Activated CD4-positive, alpha-beta T cell treated with anti-CD3 and anti-CD28 coated beads, Interleukin-2, amount 50 U/mL, for 48 hours (primary cell): ENCODE measurements at regions not wholly inside any gene's neighbourhood (a gene's known extent, or its start where the extent isn't known, plus 50 kb on each side); places are given as distances from the start of the nearest gene placed in this dataset.
"Not testable (repeated sequence)": the region's sequence is repeated elsewhere in the genome, so short reads cannot be mapped to it uniquely, and the experiment has no call there.

Experiments
- DNase-seq, 2 experiments: peaks; one replicate each; pipeline ENCODE4 v3.0.0-alpha.2; 2020

DNA sequence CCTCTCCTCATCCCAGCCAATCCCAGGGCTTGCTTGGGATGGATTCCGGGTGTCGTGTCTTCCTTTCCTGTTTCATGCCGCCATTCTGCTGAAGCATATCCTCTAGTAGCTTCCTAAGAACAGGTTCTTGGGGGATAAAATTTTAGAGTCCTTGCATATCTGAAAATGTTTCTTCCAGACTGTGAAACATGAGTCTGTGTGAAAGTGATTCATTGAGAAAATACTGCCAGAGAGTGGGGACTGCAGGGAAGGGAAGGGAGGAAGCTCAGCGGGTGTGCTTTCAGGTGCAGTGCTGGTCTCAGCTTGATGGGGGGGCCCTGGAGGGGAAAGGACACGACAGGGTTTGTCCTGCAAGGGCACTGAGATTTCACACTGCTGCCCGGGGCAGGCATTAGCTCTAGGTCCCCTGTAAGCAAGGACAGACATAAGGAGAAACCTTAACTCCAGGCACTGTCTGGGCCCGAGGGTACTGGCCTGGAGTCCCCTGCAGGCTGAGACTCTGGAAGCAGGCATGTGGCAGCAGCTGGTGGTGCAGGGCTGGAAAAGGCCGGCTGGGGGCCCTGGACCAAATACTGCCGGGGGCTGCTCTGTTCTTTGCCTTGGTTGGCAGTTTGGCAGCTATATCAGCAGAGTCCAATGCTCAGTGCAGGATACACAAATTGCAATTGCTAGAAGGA is 97.6 kb upstream of the HS6ST1 start:
- DNase-seq = no peak

DNA sequence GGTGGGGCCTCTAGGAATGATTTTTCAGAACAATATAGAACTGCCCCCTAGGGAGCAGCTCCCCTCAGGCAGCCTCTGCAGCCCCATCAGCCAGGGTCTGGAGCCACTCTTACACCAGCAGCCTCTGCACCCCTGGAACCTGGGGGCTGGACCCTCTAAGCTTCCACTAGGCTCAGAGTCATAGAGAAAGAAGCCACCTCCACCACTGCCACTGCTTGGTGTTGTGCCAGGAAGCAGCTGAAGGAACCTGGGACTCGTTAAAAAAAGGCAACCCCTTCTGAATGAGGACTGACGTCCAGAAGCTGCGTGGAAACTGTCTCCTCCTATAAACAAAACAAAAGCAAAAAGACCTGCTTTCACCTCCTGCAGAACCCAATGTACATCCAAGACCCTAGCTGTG is 98.1 kb upstream of the HS6ST1 start:
- no peak for DNase-seq

DNA sequence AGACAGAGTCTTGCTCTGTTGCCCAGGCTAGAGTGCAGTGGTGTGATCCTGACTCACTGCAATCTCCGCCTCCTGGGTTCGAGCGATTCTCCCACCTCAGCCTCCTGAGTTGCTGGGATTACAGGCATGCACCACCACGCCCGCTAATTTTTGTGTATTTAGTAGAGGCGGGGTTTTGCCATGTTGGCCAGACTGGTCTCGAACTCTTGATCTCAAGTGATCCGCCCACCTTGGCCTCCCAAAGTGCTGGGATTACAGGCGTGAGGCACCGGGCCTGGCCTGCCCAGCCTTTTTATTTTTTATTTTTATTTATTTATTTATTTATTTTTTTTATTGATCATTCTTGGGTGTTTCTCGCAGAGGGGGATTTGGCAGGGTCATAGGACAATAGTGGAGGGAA is 98.6 kb upstream of the HS6ST1 start:
- DNase-seq = not testable (repeated sequence)

DNA sequence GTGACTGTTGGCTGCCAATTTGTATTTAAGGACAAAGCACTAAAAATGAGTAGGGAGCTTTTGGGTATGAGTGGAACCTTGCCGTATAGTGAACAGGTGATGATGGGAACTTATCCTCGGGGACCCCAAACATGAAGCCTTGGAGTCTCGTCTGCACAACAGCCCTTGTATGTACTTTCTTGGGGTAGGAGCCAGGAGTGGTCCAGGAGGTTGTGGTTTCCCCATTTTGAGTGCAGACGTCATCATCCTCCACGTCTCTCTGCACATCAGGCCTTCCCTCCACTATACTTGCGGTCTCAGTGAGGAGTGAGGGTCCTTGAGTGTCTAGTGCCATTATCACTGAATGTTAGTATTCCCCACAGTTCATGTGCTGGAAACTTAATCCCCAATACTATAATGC is 101.5 kb upstream of the HS6ST1 start:
- no peak for DNase-seq

DNA sequence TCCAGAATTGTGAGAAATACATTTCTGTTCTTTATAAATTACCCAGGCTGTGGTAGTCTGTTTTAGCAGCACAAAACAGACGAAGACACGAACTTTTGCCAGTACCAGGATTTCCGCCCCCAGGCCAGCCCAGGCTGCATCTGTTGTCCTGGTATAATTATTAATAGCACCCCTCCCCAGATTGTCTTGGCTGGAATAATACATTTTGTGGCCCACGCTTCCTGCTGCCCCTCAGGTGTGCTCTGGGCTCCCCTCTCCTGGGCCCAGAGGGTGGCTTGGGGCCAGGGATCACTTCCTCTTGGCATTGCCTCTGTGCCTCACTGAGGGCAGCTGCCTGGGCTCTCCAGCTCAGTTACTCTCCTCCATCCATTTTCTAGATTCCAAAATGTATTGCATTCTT is 102.1 kb upstream of the HS6ST1 start:
- DNase-seq = no peak

DNA sequence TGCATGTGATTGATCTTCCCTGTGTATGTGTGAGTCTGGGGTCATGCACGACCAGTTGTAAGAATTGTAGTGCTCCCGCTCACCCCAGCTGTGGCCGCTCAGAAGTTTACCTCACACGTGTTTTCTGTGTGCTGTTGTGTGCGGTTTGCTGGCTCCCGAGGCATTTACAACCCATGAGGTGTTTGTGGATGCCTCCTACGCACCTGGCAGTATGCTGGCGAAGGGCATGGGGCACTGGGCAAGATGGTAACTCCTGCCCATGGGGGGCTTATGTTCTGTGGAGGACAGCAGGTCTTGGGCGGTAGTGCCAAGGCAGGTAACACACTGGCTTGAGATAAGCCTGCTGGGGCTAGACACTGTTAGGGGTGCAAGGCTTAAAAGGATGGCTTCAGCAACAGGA is 102.6 kb upstream of the HS6ST1 start:
- DNase-seq = no peak

DNA sequence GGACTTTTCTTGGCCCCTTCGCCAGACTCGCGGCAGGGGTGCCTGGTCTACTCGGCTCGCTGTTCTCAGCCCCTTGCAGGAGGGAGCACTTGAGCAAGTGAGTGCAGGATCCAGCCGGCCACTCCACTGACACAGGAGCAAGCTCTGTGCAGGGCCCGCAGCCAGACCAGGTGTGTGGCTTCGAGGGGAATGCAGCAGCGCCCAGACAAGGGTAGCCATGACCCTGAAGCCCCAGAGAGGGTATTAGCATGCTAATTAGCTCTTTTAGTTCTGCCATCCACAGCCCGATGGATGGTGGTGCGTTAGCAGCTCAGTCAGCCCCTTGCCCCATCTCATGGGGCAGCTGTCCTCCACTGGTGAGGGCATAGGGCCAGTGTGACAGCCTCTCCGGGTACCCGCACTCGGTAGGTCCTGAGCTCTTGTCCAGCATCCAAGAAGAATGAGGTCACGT is 103.2 kb upstream of the HS6ST1 start:
- DNase-seq = no peak

DNA sequence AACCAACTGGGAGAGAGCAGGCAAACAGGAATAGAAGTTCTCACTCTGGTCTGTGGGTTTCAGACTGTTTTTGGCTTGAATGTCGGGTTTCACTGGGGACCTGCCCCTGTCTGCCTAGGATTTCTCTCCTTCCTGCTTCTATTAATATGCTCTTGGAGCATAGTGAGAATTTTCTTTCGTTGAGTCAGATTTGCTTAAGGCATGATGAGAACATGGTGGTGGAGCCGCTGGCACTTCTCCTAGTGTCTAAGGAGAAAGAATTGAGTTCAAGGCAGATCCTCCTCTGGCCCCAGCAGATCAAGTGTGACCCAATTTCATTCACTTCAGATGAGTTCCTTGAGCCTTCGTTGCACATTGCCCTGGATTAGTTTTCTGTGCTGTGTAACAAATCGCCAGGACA is 103.9 kb upstream of the HS6ST1 start:
- DNase-seq = no peak

DNA sequence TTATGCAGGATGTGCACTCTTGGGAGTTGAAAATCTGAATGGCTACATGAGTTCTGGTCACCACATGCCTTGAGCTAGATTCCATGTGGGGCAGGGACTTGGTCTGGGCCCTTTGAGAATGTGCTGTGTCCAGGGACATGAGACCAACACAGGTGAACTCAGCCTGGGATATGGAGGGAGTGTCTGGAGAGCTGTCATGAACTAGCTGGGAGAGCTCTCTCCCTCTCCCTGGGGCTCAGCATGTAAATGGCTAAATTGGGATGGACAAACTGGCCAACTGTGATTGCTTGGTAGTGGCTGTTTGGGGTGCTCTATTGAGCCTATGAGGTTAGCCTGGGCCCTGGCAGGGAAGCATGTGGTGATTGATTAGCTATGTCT is 105.1 kb upstream of the HS6ST1 start:
- DNase-seq = no peak

DNA sequence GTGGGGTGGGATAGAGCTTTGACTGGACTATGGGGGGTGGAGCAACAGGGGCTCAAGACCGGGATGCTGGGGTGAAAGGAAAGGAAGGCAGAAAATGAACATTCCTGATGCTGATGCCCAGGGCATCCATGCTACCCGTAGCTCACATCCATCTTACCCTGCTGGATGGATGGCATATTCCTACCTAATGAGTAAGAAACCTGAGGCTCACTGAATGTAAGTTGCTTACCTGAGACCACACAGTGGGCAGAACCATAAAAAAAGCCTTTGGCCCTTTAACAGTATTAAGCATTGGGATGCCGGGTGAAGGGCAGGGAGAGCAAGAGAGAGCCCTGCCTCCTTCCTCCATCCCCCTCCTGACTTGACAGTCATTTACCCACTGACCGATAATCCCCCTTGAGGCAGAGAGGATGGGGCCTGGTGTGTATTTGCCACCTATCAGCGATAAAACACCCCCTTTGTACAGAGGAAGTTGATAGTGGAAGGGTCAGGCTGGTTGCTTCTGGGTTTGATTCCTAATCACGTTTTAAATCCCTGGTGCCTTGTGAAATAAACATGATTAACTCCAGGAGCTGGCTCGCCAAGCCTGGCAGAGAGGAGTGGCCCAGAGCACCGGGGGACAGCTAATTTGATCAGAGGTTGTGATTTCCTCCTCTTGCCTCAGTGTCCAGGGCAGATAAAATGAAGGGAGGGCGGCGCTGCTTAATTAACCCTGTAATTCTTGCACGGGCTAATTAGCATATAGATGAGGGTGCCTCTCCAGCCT is 105.9 kb upstream of the HS6ST1 start:
- DNase-seq = no peak

DNA sequence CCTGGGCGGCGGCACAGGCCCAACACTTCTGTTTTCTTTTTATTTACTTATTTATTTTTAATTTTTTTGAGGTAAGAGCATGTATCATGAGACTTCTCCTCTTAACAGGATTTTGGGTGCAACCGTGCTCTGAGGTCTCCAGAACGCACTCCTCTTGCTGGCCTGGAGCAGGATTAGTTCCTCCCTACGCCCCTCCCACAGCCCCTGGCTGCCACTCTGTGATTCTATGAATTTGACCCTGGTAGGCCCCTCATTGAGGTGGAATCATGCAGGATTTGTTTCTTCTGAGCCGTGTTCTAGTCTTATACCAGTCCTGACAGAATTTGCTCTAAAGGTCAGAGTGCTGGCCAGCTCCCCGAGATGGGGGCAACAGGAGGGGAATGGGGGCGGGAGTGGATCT is 106.5 kb upstream of the HS6ST1 start:
- no peak for DNase-seq

DNA sequence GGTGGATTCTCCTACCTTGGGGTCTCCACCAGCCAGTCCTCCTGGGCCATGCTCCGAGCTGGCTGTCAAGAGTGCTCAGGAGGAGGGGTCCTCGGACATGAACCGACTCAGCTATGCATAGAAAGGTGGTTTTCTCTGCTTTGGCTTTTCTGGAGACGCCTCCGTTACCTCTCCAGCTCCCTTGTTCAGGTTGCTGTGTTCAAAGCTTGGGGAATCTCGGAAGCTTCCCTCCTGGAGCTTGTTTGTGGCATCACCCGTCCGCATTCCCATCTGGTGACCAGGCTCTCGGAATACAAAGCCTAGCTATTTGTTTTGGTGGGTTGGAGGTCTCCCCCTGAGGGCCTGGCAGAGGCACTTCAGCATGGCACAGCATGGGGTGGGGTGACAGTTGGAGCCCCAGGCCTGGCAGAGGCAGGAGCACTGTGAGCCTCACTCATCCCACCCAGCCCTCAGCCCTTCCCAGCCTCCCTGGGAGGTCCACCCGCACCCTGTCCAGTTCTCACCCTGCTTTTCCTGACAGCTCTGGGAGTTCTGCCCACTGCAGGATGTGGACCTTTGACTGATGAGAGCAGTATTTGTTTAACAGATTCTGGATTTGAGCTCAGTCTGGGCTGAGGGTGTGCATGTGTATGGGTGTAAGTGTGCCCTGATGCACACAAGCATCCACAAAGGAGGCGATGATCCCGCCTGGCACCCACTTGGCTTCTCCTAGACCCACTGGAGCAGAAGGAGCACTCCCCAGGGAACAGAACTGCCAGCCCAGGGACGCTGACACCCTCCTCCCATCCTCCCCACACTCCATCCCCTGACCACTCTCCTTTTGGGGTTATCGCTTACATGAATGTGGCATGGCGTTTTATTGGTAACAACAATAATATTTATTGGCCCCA is 107.3 kb upstream of the HS6ST1 start:
- DNase-seq = no peak

DNA sequence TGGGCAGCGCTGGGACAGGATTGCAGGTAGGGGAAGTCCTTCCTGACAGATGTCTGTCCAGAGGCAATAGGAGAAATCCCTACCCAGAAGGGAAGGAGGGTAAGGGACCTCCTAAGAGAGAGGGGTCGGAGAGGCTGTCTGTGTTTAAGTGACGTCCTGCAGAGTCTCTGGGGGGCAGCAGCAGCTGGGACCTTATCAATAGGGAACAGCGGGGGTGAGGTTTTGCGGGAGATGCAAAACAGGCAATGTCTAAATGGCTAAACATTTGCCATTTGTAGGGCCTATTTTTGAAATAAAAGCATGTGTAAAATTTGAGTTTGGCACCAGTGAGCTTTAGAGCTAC is 108.7 kb upstream of the HS6ST1 start:
- no peak for DNase-seq

DNA sequence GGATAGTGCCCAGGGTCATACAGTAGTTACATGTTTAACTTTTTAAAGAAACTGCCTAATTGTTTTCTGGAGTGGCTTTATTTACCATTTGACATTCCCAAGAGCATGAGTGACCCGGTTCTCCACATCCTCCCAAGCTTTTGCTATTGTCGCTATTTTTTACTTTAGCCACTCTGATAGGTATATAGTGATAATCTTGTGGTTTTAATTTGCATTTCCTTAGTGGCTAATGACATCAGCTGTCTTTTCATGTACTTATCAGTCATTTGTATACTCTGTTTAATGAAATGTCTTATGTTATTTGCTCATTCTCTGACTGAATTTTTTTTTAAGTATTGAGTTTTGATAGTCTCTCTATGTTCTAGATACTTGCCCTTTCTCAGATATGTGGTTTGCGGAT is 109.7 kb upstream of the HS6ST1 start:
- DNase-seq = no peak

DNA sequence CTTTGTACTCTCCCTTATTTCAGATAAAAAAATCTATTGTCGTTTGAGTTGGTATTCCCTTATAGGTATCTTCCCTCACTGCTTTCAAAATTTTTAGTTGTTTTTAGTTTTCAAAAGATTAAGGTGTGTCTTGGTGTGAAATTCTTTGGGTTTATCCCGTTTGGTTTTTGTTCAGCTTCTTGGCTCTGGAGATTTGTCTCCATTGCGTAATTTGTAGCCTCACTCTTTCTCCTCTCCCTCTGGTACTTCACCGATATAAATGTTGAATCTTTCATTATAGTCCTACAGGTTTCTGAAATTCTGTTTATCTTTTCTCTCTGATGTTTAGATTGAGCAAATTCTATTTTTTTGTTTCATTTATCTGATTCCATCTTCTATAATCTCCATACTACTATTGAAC is 113.8 kb upstream of the HS6ST1 start:
- no peak for DNase-seq

DNA sequence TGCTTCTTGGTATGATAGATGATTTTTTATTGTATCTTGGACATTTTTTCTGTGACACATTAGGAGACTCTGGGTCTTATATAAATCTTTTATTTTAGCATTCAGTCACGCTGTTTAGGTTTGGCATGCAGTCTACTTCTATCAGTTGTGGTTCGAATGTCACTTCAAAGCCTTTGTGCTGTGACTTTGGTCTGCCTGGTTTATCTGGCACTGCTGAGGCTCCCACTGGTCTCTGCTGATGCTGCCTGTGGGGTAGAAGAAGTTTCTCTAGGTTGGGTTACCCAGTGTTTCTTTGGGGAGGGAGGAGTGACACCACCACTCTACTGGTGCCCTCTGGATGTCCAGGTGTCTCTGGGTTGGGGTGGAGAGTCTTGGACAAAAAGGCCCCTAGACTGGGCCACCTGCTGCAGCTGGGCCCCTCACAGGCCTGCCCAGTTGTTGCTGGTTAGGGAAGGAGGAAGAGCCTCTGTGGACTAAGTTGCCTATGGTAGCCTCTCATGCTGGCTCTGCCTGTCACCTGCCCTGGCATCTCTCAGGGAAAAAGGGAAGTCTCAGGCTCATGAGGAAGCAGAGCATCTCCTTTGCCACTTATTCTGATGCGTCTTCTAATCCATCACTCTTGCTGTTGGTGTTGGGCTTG is 115.4 kb upstream of the HS6ST1 start:
- no peak for DNase-seq

DNA sequence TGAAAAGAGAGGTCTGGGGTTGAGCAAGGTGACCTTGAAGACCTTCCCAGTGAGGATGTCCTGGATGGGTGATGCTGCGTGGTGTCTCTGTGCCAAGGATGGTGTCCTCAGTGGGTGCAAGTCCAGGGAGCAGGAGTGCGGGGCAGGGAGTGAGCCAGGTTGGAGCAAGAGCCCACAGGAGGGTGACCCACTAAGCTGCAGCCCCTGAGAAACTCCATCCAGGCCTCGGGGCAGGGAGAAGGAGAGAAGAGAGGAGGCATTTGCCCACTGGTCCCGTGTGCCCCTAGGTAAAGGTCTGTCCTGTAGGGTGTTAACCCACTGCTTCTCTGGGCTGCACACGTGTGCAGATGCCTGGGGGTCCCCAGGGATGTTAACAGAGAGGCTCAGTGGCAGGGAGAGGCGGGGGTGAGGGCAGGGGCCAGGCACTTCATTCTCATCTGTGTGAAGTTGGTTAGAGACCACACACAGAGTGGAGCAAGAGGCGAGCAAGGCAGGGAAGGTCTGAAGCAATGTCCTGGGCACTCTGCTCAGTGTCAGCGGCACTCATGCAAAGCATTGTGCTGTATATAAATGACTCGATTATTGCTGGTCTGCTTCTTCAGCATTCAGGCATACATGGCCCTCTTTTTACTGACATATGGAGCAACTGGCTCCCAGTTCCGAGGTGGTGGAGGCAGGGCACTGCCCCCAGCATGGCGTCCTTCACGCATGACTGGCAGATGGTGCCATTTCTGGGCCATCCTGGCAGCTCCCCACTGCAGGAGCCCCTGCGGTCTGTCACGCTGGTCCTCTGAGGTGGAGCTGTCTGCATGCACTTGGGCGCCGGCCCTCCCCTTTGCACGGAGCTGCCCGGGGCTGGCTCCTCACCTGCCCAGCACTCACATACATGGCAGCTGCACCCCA is 117.2 kb upstream of the HS6ST1 start:
- DNase-seq = no peak

DNA sequence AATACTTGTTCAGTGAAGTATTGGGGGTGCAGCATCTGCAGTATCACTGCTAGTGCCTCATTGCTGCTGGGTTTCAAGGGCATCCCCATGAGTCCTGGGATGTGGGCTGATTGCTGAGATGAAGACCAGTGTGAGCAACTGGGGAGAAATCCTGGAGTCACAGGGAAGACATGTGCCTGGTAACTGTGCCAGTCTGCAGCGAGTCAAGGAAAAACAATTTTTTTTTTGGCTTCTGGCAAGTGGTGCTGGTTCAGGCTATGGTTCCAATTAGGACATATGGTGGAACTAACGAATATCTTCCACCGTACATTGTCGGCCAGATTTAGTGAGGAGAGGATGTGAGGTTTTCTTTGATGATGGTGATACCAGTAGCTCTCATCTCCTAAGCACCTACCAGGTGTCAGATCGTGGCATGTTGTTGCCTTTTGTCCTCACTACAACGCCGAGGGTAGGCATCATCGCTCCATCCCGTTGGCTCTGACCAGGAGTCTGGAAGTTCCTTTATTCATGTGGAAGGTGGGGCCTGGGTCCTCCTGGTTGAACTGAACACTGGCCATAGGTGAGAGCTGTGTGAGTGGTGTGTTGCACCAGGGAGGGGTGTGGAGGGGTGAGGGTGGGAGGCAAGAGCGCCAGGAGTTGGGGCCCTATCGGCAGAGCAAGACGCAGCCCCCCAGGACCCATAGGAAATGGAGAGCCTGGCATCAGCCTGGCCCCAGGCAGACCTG is 118.0 kb upstream of the HS6ST1 start:
- no peak for DNase-seq

DNA sequence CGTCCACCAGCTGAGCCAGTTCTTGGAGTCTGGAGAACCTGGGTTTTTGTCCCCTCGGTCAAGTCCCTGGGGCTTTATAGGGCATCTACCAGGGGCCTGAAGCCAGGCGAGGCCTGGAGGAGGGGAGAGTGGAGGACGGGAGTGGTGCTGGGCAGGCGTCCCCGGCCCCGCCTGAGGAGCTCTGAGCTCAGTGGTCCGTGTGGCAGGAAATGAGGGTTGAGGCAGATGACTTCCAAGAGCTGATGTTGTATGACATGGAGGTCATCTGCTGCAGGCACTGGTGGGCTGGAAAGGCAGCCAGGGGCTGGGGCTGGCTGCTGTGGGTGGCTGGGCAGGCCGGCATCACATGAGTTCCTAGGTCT is 118.5 kb upstream of the HS6ST1 start:
- no peak for DNase-seq

DNA sequence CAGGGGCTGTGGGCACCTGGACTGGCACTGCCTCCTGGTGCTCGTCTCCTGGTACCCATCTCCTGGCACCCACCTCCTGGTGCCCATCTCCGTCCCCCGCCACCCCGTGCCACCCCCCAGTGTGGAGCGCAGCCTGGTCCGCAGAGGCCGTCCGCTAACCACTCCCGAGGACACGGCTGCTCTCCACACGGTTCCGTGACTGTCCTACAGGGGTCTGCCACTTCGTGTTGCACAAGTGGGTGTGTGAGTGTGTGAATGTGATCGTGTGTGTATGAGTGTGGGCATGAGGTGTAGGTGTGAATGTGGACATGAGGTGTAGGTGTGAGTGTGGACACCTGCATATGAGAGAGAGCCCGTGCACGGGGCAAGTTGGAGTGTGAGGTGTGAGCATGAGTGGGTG is 119.4 kb upstream of the HS6ST1 start:
- no peak for DNase-seq

DNA sequence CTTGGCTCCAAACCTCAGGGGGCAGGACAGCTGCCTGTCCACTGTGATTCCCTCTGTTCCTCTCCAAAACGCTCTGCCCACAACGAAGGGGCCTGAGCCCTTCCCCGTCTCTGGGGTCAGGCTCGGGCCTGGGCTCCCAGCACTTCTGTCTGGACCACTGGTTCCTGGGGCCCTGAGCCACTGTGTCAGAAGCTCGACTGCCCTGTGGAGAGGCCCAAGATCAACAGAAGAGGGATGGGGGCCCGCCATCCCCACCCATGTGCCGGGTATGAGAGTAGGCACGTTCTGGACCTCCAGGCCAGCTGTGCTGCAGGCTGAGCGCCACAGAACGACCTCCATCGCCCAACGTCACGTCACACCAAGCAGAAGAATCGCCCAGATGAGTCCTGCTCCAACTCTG is 119.9 kb upstream of the HS6ST1 start:
- no peak for DNase-seq
